ENCODE measurements at regions not wholly inside any gene's neighbourhood (a gene's known extent, or its start where the extent isn't known, plus 50 kb on each side); places are given as distances from the start of the nearest gene placed in this dataset.

DNA sequence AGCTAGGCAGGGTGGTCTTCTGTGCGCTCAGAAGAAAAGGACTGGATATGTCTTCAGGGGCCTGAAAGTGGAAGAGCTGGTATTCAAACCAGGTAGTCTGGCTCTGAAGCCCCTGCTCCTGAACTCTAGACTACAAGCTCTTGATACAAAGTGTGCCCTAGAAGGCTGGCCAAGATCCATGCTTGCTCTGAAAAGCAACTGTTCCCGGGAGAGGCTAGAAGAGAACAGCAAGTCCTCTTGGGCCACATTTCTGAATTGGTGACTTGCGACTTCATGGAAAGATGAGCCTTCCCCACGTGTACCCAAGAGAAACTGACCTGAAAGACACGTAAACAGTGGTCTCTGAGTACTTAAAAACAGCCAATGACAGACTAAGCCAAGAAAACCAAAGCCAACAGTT, 123.3 kb upstream of the GRIK3 start:
- TF ChIP-seq, protein P1, sequence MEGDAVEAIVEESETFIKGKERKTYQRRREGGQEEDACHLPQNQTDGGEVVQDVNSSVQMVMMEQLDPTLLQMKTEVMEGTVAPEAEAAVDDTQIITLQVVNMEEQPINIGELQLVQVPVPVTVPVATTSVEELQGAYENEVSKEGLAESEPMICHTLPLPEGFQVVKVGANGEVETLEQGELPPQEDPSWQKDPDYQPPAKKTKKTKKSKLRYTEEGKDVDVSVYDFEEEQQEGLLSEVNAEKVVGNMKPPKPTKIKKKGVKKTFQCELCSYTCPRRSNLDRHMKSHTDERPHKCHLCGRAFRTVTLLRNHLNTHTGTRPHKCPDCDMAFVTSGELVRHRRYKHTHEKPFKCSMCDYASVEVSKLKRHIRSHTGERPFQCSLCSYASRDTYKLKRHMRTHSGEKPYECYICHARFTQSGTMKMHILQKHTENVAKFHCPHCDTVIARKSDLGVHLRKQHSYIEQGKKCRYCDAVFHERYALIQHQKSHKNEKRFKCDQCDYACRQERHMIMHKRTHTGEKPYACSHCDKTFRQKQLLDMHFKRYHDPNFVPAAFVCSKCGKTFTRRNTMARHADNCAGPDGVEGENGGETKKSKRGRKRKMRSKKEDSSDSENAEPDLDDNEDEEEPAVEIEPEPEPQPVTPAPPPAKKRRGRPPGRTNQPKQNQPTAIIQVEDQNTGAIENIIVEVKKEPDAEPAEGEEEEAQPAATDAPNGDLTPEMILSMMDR (IDR thresholded peaks at IDR 0.05; ENCODE audit: low read depth, low read length) = no peak
- Histone ChIP-seq H3K4me3 (ENCODE audit: low read depth, low read length) (no peak overlapping the region), H3K27me3 (no peaks in the 10 kb centered on the region), H3K36me3 (no peaks in the 10 kb centered on the region), H3K9me3 (no peaks in the 10 kb centered on the region), H3K4me1 (no peaks in the 10 kb centered on the region)
- no peak for DNase-seq

DNA sequence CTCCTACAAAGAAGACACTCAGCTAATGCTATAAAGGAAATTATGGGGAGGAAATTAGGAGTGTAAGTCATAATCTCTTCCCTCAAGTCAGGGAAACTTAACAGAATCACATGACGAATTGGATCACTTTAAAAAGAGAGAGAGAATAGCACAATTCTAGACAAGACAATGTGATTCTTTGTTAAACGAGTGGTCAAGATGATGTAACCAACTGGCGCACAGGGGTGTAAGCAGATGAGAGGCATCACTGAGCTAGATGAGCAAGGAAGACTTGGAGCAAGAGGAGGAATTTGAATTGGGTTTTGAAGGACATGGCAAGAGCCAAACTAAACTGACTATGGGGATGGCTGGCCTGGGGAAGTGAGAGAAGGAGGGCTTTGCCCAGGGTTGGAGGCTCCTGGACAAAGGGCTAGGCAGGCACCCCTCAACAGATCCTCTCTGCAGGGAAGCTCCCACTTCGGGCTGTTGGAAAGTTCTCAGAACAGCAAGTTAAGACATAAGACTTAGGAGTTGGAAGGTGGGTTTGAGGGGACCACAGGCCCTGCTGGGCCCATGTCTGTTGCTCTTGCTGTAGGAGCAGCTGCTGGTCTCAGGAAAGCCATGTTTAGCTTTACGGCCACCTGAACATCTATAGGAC, 123.9 kb upstream of the GRIK3 start:
- Histone ChIP-seq H3K4me3 (ENCODE audit: low read depth, low read length) (no peak overlapping the region), H3K4me1 (no peaks in the 10 kb centered on the region)

DNA sequence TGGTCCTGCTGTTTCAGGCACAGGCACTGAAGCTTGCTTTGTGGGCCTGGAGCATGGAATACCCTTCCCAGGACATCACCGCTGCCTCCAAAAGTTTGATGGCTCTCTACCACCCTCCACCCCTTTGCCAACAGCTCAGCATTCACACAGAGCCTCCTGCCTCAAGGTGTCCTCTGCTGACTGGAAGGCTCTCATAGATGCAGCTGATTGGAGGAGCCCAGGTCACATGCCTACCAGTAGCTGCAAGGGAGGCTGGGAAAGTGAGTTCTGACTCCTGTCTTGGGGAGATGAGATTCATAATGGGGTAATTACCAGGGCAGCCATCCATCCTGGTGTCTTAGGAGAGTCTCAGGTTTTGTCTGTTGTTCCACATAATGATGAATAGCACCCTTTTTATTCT, 124.8 kb upstream of the GRIK3 start:
- Histone ChIP-seq H3K27me3 (no peaks in the 10 kb centered on the region), H3K9me3 (no peaks in the 10 kb centered on the region), H3K4me3 (ENCODE audit: low read depth, low read length) (no peak overlapping the region), H3K4me1 (no peaks in the 10 kb centered on the region), H3K36me3 (no peaks in the 10 kb centered on the region)
- TF ChIP-seq, protein P1 (IDR thresholded peaks at IDR 0.05; ENCODE audit: low read depth, low read length) = no peak
- no peak for DNase-seq

More for the DNA sequence above, 123.9 kb upstream of the GRIK3 start:
- no peak for DNase-seq
- H3K27me3 ChIP-seq = no peaks in the 10 kb centered on the region
- no peaks in the 10 kb centered on the region for H3K9me3 ChIP-seq
- TF ChIP-seq, protein P1 (IDR thresholded peaks at IDR 0.05; ENCODE audit: low read depth, low read length) = no peak
- H3K36me3 ChIP-seq = no peaks in the 10 kb centered on the region

DNA sequence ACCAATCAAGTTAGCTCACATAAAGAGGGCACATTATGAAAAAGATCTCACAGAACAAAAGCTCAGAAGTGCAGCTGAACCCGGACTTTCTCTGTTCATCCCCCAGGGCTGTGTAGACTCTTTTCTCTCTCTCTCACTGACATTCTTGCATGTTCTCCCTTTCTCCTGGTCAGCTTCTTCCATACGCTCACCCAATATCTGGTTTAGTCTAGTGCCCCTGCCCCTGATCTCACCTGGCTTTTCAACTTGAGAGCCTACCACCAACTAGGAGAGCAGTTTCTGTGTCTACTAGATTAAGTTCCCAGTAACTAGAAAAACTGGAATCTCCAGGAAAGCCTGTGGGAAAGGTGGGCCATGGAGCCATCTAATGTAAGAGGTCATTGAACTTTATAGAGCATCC, 126.9 kb upstream of the GRIK3 start:
- TF ChIP-seq, protein P1 (IDR thresholded peaks at IDR 0.05; ENCODE audit: low read depth, low read length) = no peak
- H3K36me3 ChIP-seq = no peaks in the 10 kb centered on the region
- no peaks in the 10 kb centered on the region for H3K4me1 ChIP-seq
- H3K27me3 ChIP-seq = no peaks in the 10 kb centered on the region
- no peak for DNase-seq
- no peak overlapping the region for H3K4me3 ChIP-seq (ENCODE audit: low read depth, low read length)
- no peaks in the 10 kb centered on the region for H3K9me3 ChIP-seq

DNA sequence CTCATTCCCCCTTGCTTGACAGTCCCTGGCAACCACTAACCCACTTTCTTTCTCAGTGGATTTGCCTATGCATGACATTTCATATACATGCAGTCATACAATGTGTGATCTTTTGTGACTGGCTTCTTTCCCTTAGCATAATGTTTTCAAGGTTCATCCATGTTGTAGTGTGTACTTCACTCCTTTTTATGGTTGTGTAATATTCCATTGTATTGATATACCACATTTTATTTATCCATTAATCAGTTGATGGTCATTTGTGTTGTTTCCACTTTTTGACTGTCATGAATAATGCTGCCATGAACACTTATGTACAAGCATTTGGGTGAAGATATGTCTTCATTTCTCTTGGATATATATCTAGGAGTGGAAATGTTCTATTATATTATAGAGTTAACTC, 127.7 kb upstream of the GRIK3 start:
- Histone ChIP-seq H3K36me3 (no peaks in the 10 kb centered on the region), H3K9me3 (no peaks in the 10 kb centered on the region), H3K4me3 (ENCODE audit: low read depth, low read length) (no peak overlapping the region), H3K27me3 (no peaks in the 10 kb centered on the region), H3K4me1 (no peaks in the 10 kb centered on the region)
- no peak for DNase-seq
- TF ChIP-seq, protein P1 (IDR thresholded peaks at IDR 0.05; ENCODE audit: low read depth, low read length) = no peak

DNA sequence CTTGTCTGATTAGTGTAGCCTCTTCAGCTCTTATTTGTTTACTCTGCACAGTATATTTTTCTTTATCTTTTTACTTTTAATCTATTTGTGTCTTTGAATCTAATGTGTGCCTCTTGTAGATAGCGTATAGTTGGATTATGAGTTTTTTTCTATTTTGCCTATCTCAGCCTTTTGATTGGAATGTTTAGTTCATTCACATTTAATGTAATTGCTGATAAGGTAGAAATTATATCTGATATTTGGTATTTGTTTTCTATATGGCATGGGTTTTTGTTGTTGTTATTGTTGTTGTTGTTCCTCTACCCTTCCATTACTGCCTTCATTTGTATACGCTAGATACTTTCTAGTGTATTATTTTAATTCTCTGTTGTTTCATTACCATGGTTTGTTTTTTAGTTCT, 131.7 kb upstream of the GRIK3 start:
- DNase-seq = no peak
- Histone ChIP-seq H3K27me3 (no peaks in the 10 kb centered on the region), H3K4me1 (no peaks in the 10 kb centered on the region), H3K4me3 (ENCODE audit: low read depth, low read length) (no peak overlapping the region), H3K36me3 (no peaks in the 10 kb centered on the region), H3K9me3 (no peaks in the 10 kb centered on the region)
- TF ChIP-seq, protein P1 (IDR thresholded peaks at IDR 0.05; ENCODE audit: low read depth, low read length) = no peak
